ENCODE measurements at regions not wholly inside any gene's neighbourhood (a gene's known extent, or its start where the extent isn't known, plus 50 kb on each side); places are given as distances from the start of the nearest gene placed in this dataset.

DNA sequence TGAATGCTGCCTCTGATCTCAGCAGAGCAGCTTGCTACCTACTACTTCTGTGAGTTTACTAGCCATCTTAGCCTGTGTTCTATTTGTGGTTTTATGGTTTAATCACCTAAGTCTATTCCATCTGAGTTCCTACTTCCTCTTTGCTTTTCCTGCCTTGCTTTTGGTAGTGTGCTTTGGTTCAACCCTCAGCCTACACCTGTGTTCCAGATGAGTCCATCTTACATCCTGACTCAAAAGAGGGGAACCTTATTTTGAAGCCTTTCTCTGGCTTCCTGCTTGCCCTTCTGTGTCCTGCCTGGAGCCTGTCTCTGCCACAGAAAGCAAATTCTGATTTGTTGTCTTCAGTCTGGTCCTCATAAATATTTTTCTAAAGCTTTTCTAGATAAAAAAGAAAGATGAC is 530.3 kb upstream of the MEX3C start:
- TF ChIP-seq POLR2AphosphoS5 (IDR thresholded peaks at IDR 0.05; ENCODE audit: borderline replicate concordance, low read depth, low read length) = no peak
- TF ChIP-seq EZH2 (IDR thresholded peaks at IDR 0.05) = no peak
